Endothelial cell of umbilical vein (primary cell): ENCODE measurements at regions not wholly inside any gene's neighbourhood (a gene's known extent, or its start where the extent isn't known, plus 50 kb on each side); places are given as distances from the start of the nearest gene placed in this dataset.

Experiments used
- BruUV-seq: library from RNA; stranded (reverse); fragments of 400-500 nt; replicated peaks from 2 replicates; lab custom pipeline; 2021; lab: Mats Ljungman, UMichigan
- CTCF ChIA-PET: fragments of 300-600, 350-600 bp; sonication (Branson Sonifier 250); formaldehyde crosslinking; loops from one replicate; lab custom pipeline; 2021; ENCODE audit warnings: antibody characterized with exemption, inconsistent platforms; lab: Charles Lee
- POLR2A ChIA-PET: fragments of 300-600, 350-600 bp; sonication (Branson Sonifier 250); formaldehyde crosslinking; loops from one replicate; lab custom pipeline; 2021; ENCODE audit warnings: antibody characterized with exemption, inconsistent platforms; lab: Charles Lee
- DNase-seq: peaks from one replicate; pipeline ENCODE4 v3.0.0-alpha.2; 2011; ENCODE audit warnings: low read depth, low spot score
- FAIRE-seq: peaks from 2 replicates; lab custom pipeline; 2011; peaks lifted over from hg19 to GRCh38; lab: Jason Lieb, UNC
- H2AFZ ChIP-seq: 2 replicates; pipeline ENCODE4 v1.6.0; 2012; ENCODE audit warnings: low read depth, low read length, control low read depth, inconsistent platforms
- H3K27ac ChIP-seq: 2 replicates; pipeline ENCODE4 v1.5.1; 2011; ENCODE audit warnings: low read depth, mild to moderate bottlenecking, control low read depth, low read length, moderate library complexity; ENCODE audit not compliant: insufficient read depth
- H3K27me3 ChIP-seq, 2 experiments: 2 replicates each; pipeline versions ENCODE4 v1.6.0 to v1.6.1; 2011; ENCODE audit warnings: low read length in 2 of 2, mixed read lengths in 1 of 2; ENCODE audit not compliant: control insufficient read depth in 2 of 2, insufficient read depth in 2 of 2
- H3K36me3 ChIP-seq, 2 experiments: 2 replicates in 1 of 2; 3 replicates in 1 of 2; pipeline ENCODE4 v1.5.1; 2011; ENCODE audit warnings: low read length in 2 of 2, mild to moderate bottlenecking in 1 of 2, moderate library complexity in 1 of 2; ENCODE audit not compliant: control insufficient read depth in 2 of 2, insufficient read depth in 2 of 2; ENCODE audit errors: extremely low read depth in 1 of 2
- H3K4me1 ChIP-seq: 3 replicates; pipeline ENCODE4 v1.5.1; 2011; ENCODE audit warnings: mild to moderate bottlenecking, low read length; ENCODE audit not compliant: control insufficient read depth, insufficient read depth; ENCODE audit errors: extremely low read depth
- H3K4me2 ChIP-seq: 2 replicates; pipeline ENCODE4 v1.6.1; 2011; ENCODE audit warnings: low read length, control low read depth, mixed read lengths; ENCODE audit not compliant: insufficient read depth
- H3K4me3 ChIP-seq, 3 experiments: fragments of 200-600 bp in 1 of 3; sonication (generic), shearing (Covaris generic) in 1 of 3; replicated peaks in 1 of 3; 2 replicates each; pipeline ENCODE4 v1.5.1; 2011 to 2016; ENCODE audit warnings: control low read depth in 3 of 3, low read length in 3 of 3, mild to moderate bottlenecking in 2 of 3, inconsistent platforms in 1 of 3, low read depth in 1 of 3, moderate library complexity in 1 of 3; ENCODE audit not compliant: insufficient read depth in 1 of 3
- H3K79me2 ChIP-seq: 2 replicates; pipeline ENCODE4 v1.6.0; 2012; ENCODE audit warnings: low read length, inconsistent platforms; ENCODE audit not compliant: control insufficient read depth, insufficient read depth
- H3K9ac ChIP-seq: replicated peaks from 2 replicates; pipeline ENCODE3; 2011; ENCODE audit warnings: low read length, control low read depth; ENCODE audit not compliant: insufficient read depth; ENCODE audit errors: extremely low read depth
- H3K9me1 ChIP-seq: replicated peaks from 3 replicates; pipeline ENCODE4 v1.6.0; 2011; ENCODE audit warnings: mild to moderate bottlenecking, low read length; ENCODE audit not compliant: control insufficient read depth, insufficient read depth; ENCODE audit errors: extremely low read depth
- H3K9me3 ChIP-seq: replicated peaks from 2 replicates; pipeline ENCODE4 v1.5.1; 2012; ENCODE audit warnings: low read length, inconsistent platforms; ENCODE audit not compliant: control insufficient read depth, insufficient read depth
- H4K20me1 ChIP-seq: replicated peaks from 2 replicates; pipeline ENCODE3; 2011; ENCODE audit warnings: mild to moderate bottlenecking, low read length; ENCODE audit not compliant: control insufficient read depth, insufficient read depth; ENCODE audit errors: extremely low read depth
- CTCF ChIP-seq, 2 donors: IDR thresholded peaks; 1 replicate in 1 of 2; 2 replicates in 1 of 2; pipeline ENCODE4 v1.5.1; 2011; ENCODE audit warnings: low read length in 2 of 2, mild to moderate bottlenecking in 2 of 2, moderate library complexity in 2 of 2, control low read depth in 1 of 2, inconsistent platforms in 1 of 2, low read depth in 1 of 2; ENCODE audit not compliant: insufficient read depth in 1 of 2; ENCODE audit errors: extremely low read depth in 1 of 2
- EZH2 ChIP-seq: IDR thresholded peaks from 2 replicates; pipeline ENCODE4 v1.6.1; 2012; ENCODE audit warnings: borderline replicate concordance, low read depth, mild to moderate bottlenecking, moderate library complexity, low read length, inconsistent platforms; ENCODE audit not compliant: severe bottlenecking
- FOS ChIP-seq: IDR thresholded peaks from 2 replicates; pipeline ENCODE4 v1.6.1; 2011; ENCODE audit warnings: mild to moderate bottlenecking, low read length, moderate library complexity, borderline replicate concordance; ENCODE audit not compliant: insufficient read depth
- GATA2 ChIP-seq: IDR thresholded peaks from 2 replicates; pipeline ENCODE4 v1.7.0; 2011; ENCODE audit warnings: low read depth, mild to moderate bottlenecking, moderate library complexity, mixed read lengths, low read length; ENCODE audit not compliant: insufficient read length, insufficient read depth
- JUN ChIP-seq: IDR thresholded peaks from 2 replicates; pipeline ENCODE4 v1.6.1; 2011; ENCODE audit warnings: borderline replicate concordance, low read depth; ENCODE audit not compliant: insufficient read length, insufficient read depth
- MAX ChIP-seq: IDR thresholded peaks from 2 replicates; pipeline ENCODE4 v1.6.1; 2011; ENCODE audit not compliant: insufficient read depth, insufficient read length
- MYC ChIP-seq: IDR thresholded peaks from one replicate; pipeline ENCODE4 v1.6.1; 2011; ENCODE audit warnings: mild to moderate bottlenecking, low read depth, low read length
- POLR2A ChIP-seq: IDR thresholded peaks from 2 replicates; pipeline ENCODE4 v1.6.1; 2012; ENCODE audit warnings: low read depth, mild to moderate bottlenecking, control low read depth, low read length
- POLR2AphosphoS5 ChIP-seq: IDR thresholded peaks from 2 replicates; pipeline ENCODE4 v1.6.1; 2012; ENCODE audit warnings: low read depth, mild to moderate bottlenecking, control low read depth, low read length, moderate library complexity; ENCODE audit not compliant: insufficient read depth
- dilution Hi-C: fragments of 300-500 bp; cut with MboI; formaldehyde crosslinking; loops from one replicate; pipeline ENCODE4 v1.15.0; 2019; ENCODE audit warnings: low sequenced_read_pairs; ENCODE audit not compliant: extremely low pct_ligation_motif_present
- intact Hi-C: fragments of 100-400 bp; cut with micrococcal nuclease; formaldehyde crosslinking; loops from one replicate; pipeline ENCODE4 v1.10.0; 2022

GRCh38 chr20:60768216-60768615 lies 483.8 kb upstream of the CDH4 start:
- Histone ChIP-seq H3K9me3 (peaks cover 18% of the 10 kb centered on the region), H3K27me3 (no peaks in the 10 kb centered on the region), H4K20me1 (no peaks in the 10 kb centered on the region), H3K27ac (no peak overlapping the region), H3K4me1 (no peaks in the 10 kb centered on the region), H3K9me1 (no peaks in the 10 kb centered on the region), H3K4me2 (no peak overlapping the region), H3K4me3 (no peak overlapping the region), H2AFZ (no peak overlapping the region), H3K79me2 (no peaks in the 10 kb centered on the region), H3K9ac (no peak overlapping the region), H3K36me3 (no peaks in the 10 kb centered on the region)
- TF ChIP-seq CTCF (IDR thresholded peaks at IDR 0.05; ENCODE audit: extremely low read depth in 1 of 2, insufficient read depth in 1 of 2, low read depth in 1 of 2, low read length in 2 of 2) = no peak
- TF ChIP-seq FOS = no peak
- TF ChIP-seq EZH2 = no peak
- no peak for TF ChIP-seq POLR2A
- no peak for TF ChIP-seq GATA2
- no peak for TF ChIP-seq MYC
- TF ChIP-seq MAX = no peak
- TF ChIP-seq JUN = no peak
- no peak for TF ChIP-seq POLR2AphosphoS5
- BruUV-seq = no TSS peak
- dilution Hi-C loops (no loop called here), intact Hi-C loops (no loop called here)
- FAIRE-seq = no peak
- ChIA-PET CTCF (no interaction called here), POLR2A (no interaction called here)
- no peak for DNase-seq
